ENCODE measurements at regions not wholly inside any gene's neighbourhood (a gene's known extent, or its start where the extent isn't known, plus 50 kb on each side); places are given as distances from the start of the nearest gene placed in this dataset.
A peak's percentile ranks its signal among the peaks of the same experiment; 100 is the strongest.

DNA sequence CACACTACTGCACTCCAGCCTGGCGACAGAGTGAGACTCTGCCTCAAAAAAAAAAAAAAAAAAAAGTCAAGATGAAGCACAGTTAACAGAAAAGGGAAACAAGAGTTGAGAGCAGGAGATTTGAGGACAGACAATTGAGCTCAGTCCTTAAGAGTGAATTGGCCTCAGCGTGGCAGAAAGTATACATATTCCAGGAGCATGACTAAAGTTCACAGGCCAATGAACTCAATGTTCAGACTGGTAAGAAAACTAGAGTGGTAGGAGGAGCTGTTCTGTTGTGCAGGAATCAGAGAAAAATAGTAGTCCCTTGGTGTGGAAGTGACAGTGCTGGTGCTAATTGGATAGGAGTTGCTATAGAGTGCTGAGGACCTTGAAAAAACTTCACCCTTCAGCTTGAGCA lies 60.0 kb downstream of the NRN1 start:
- Mint-ChIP-seq H3K36me3 (peaks cover 7 to 11% of the 10 kb centered on the region in 2 donors), H3K27ac (no peak overlapping the region), H3K9me3 (peaks cover 12 to 26% of the 10 kb centered on the region in 2 donors)
- DNase-seq (ENCODE audit: low spot score in 2 of 2) (no peak), ATAC-seq (no peak)

DNA sequence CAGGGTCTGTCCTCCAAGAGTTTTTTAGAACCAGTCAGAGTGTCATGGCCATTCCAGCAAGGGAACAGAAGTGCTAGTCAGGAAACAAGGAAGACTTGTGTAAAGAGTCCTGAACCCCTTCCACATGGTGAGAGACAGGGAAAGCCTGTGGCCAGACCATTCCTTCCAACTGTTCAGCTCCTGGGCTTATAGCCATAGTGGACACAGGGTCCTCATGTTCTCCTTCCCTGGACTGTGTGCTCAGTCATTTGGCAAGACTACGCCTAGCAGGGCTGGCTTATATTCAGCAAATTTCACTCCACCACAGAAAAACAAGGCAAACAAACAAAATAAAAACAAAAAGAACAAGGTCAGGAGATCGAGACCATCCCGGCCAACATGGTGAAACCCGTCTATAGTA lies 60.5 kb downstream of the NRN1 start:
- peaks cover 7 to 11% of the 10 kb centered on the region in 2 donors for H3K36me3 Mint-ChIP-seq
- H3K27ac Mint-ChIP-seq, result no peak overlapping the region
- ATAC-seq, result no peak
- DNase-seq (ENCODE audit: low spot score in 2 of 2), result no peak
- peaks cover 12 to 26% of the 10 kb centered on the region in 2 donors for H3K9me3 Mint-ChIP-seq

DNA sequence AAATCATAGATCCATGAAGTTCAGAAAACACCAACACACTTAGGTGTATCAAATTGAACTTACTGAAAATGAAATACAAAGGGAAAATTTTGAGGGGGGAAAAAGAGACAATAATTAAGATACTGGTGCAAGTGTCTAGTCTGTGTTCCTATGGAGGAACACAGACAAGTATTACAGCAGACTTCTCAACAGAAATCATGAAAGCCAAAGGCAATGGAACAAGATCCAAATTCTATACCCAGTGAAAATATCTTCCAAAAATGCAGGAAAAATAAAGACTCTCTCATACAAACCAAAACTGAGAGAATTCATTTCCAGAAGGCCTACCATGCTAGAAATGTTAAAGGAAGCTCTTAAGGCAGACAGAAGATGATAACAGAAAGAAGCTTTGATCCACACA lies 63.1 kb downstream of the NRN1 start:
- no peak overlapping the region for H3K27ac Mint-ChIP-seq
- peaks cover 12 to 26% of the 10 kb centered on the region in 2 donors for H3K9me3 Mint-ChIP-seq
- DNase-seq (ENCODE audit: low spot score in 2 of 2), result no peak
- H3K36me3 Mint-ChIP-seq, result peaks cover 7 to 11% of the 10 kb centered on the region in 2 donors
- ATAC-seq, result no peak

DNA sequence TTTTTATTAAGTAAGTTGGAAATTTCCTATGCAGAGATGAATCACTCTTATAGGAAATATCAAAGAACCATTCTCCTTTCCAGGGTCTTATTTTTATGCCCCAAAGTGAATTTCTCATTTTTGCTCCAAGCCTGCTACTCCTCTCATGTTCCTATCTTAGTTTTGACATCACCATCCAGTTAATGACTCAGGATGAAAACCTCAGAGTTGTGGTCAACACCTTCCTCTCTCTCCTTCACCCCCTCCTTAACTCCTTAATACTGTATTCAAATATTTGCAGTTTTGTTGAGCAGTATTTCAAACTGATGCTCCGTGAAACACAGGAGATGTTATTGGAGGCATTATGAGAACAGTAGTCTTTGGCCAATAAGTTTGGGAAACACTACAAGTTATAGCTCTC lies 64.1 kb downstream of the NRN1 start:
- DNase-seq (ENCODE audit: low spot score in 2 of 2) (no peak), ATAC-seq (no peak)
- Mint-ChIP-seq H3K36me3 (peaks cover 7 to 11% of the 10 kb centered on the region in 2 donors), H3K27ac (no peak overlapping the region), H3K9me3 (peaks cover 12 to 26% of the 10 kb centered on the region in 2 donors)

DNA sequence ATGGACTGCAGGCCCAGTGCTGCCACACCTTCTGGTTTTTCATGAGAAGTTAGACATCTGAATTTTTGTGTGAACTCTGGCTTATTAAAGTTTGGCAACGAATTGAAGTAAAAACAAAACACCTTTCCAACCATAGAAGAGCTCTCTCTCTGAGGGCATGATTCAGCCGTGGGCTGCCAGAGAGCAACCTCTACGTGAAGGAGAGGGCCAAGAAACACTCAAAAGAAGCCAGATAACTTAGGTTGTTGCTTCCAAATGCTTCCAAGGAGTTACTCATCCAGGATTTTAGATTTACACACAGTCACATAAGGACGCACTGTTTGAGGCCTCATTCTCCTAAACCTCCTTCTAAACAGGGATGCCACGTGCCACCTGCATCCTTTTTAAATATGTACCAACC lies 65.5 kb downstream of the NRN1 start:
- Mint-ChIP-seq H3K9me3 (peaks cover 12 to 25% of the 10 kb centered on the region in 2 donors), H3K36me3 (peaks cover 7 to 11% of the 10 kb centered on the region in 2 donors), H3K27ac (no peak overlapping the region)
- no peak for DNase-seq (ENCODE audit: low spot score in 2 of 2)
- ATAC-seq, result no peak

DNA sequence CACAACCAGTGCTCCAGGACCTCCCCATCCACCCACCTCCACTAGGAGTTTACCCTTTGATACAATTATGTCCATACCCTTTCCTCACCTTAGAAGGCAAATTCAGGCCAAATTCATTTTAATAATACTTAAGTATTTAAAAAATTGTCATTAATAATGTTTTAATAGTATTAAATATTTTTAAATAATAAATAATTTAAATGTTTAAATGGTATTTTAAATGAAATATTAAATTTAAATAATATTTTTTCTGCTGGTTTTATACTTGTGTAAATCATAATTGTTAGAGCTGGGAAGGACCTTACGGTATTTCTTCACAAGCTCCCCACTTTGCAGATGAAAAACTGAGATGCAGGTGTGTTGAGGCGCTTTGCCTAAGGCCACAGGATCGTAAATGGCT lies 67.8 kb downstream of the NRN1 start:
- Mint-ChIP-seq H3K36me3 (peaks cover 6 to 7% of the 10 kb centered on the region in 2 donors), H3K27ac (no peak overlapping the region), H3K9me3 (peaks cover 8 to 19% of the 10 kb centered on the region in 2 donors)
- ATAC-seq, result no peak
- no peak for DNase-seq (ENCODE audit: low spot score in 2 of 2)

DNA sequence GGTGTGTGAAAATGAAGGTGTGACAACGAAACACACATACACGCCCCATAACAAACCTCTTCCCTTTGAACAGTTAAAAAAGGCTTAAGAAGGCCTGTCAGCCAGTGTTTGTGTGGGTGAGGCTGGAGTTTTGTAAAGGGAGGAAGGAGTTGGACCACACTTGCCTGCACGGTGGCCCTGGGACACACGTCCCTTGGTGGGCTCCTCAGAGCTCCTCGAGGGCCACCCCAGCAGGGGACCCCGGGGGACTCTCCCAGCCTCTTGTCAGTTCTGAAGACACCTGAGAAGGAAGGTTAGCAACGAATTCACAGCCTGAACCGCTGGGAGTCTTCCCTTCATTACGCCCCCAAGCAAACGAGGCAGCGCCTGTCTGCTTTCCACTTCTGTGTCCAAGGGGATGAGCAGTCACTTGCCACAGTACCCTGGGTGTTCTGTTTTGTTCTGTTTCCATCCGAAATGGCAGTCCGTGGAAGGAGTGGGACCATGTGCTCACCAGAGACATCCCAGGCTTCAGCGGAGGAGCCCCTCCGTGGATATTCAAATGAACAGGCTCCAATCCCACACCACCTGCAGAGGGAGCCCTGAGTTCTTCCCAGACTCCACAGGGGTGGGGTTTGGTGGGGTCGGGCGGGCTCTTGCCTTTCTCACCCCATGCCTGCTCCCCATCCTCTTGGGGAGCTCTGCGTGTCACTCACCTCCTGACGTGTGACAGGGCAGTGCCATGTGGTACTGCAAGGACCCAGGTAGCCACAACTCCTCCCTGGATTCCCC lies 68.6 kb downstream of the NRN1 start:
- ATAC-seq (no peak), DNase-seq (ENCODE audit: low spot score in 2 of 2) (no peak)
- Mint-ChIP-seq H3K27ac (no peak overlapping the region), H3K36me3 (peaks cover under 1 to 3% of the 10 kb centered on the region in 2 donors), H3K9me3 (peaks cover 1 to 13% of the 10 kb centered on the region in 2 donors)

DNA sequence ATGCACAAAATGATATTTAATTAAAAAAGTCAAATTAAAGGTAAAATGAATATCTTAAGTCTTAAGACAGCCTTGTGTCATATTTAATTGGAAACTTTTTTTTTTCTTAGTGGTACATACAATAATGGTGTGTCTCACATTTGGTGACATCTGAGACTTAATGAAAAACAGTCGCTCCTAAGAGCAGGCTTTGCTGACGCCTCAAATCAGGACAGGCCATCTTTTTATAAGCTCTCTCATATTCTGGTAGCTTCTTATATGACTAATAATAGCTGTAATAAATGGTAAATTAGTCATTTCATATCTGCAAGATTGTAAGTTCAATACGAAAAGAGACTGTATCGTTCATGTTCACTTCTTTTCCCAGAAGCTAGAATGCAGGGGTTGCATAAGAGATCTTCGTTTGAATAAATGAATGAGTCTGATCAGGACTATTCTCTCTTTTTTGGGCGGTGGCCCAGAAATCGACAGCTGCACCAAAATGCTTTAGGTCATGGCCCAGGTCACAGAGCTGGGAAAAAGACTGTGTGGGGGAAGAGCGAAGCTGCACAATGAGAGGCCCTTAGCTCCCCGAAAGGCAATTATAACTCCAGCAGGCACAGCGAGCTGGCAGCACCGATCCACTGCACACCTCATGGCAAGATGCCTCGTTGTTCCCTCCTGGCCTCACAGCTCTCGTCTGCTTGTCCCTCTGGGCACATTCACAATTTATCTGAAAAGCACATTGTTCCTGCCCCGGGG lies 69.4 kb downstream of the NRN1 start:
- DNase-seq (ENCODE audit: low spot score in 2 of 2) (no peak), ATAC-seq (no peak)
- Mint-ChIP-seq H3K36me3 (peaks cover 0 to 6% of the 10 kb centered on the region in 2 donors), H3K27ac (no peak overlapping the region), H3K9me3 (peaks cover 0 to 6% of the 10 kb centered on the region in 2 donors)

DNA sequence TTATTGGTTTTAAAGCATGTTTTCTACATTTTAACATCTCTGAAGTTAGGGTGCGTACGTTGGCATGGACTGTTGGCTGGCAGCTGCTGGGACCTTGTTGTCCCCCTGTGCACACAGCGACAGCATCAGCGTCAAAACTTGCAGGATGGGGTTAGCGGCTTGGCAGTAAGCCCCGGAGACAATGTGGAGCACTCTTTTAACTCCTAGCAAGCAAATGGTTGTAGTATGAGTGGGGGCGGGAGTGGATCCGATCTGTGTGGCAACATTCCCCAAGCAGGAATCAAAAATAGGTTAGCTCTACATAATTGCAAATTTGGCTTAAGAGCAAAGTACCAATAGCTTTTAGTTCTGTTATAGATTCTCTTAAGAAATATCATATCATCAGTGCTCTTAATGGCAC lies 70.1 kb downstream of the NRN1 start:
- Mint-ChIP-seq H3K27ac (no peak overlapping the region), H3K36me3 (peaks cover 0 to 7% of the 10 kb centered on the region in 2 donors), H3K9me3 (no peaks in the 10 kb centered on the region)
- DNase-seq (ENCODE audit: low spot score in 2 of 2) (no peak), ATAC-seq (no peak)

DNA sequence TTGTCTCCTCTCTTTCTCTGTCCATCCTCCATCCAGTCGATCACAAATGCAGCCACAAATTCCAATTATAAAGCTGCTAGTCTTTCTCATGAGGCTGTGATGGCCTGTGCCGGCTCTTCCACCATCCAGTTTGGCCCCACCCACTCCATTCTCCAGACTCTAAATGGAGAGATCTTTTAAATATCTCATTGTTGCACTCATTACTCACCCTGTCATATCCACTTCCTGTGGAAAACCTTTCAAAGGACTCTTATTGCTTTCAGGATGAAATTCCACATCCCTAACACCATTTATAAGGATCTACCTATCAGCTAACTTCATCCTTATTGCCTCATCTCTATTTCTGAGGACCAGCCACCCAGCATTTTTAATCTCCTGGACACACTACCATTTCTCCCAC lies 70.6 kb downstream of the NRN1 start:
- no peaks in the 10 kb centered on the region for H3K9me3 Mint-ChIP-seq
- H3K27ac Mint-ChIP-seq, result no peak overlapping the region
- peaks cover 0 to 7% of the 10 kb centered on the region in 2 donors for H3K36me3 Mint-ChIP-seq
- no peak for ATAC-seq
- no peak for DNase-seq (ENCODE audit: low spot score in 2 of 2)

DNA sequence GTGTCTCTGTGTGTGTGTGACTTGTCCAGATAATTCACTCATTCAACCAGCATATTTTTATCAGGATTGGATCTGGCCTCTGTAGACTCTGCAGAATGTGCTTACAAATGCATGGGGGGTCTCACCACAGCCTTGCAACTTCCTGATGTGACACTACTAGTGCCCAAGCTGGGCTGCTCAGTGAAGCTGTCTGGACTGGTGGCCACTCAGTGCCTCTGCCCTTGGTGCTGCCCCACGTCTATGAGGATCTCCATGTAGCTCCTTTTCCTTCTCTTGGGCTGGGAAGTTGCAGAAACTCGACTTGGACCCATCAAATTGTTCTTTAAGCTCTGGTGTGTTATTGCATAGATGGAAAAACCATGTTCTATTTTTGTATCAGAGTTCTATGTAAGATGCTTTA lies 75.8 kb downstream of the NRN1 start:
- Mint-ChIP-seq H3K36me3 (peaks cover 6 to 11% of the 10 kb centered on the region in 2 donors), H3K9me3 (no peaks in the 10 kb centered on the region), H3K27ac (no peak overlapping the region)
- DNase-seq (ENCODE audit: low spot score in 2 of 2) (no peak), ATAC-seq (no peak)

DNA sequence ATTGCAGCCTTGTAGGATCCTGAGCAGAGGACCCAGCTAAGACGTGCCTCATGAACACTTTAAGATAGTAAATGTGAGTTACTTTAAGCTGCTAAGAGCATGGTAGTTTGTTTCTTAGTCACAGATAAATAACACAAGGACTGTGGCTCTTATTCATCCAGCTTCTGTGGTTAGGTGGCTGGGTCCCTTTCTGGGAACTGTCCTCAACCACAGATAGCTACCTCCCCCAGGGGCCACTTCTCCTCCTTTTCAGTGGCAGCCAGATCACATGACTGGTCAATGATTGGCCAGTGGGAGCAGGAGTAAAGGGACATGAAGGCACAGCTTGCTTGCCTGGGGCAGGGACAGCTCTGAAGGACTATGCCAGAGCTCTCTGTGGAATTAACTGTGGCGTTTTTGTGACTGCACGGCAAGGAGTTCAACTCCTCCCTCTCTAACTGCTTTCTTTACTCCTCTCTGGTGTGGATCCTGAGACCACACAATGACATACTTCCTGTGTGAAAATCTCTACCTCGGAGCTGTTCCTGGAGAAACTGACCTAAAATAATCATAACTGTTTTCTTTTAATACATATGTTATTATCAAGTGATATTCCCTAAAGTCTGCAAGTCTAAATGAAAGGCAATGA lies 76.5 kb downstream of the NRN1 start:
- DNase-seq (ENCODE audit: low spot score in 2 of 2) (no peak), ATAC-seq (peak in 1 of 2 donors; percentile 28)
- Mint-ChIP-seq H3K9me3 (peaks cover 2 to 4% of the 10 kb centered on the region in 2 donors), H3K27ac (no peak overlapping the region), H3K36me3 (peaks cover 6 to 13% of the 10 kb centered on the region in 2 donors)

DNA sequence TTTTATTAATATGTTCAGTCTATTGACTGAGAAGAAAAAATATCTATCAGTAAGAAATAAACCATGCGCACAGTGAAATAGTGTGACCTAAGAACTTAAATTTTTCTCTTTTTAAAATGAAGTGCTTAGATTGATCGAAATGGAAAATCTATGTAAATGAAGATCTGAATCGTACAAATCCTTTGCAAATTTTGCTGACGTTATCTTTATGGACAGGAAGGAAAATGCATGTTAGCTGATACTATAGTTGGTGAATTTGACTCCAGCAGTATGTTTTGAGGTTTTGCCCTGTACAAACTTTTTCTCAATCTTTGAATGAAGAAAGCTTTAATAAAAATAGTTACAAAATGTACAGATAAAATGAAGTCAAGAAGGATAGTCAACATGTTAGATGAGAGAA lies 82.9 kb downstream of the NRN1 start:
- DNase-seq (ENCODE audit: low spot score in 2 of 2), result no peak
- H3K36me3 Mint-ChIP-seq, result peaks cover 6 to 12% of the 10 kb centered on the region in 2 donors
- H3K9me3 Mint-ChIP-seq, result peaks cover 6 to 11% of the 10 kb centered on the region in 2 donors
- ATAC-seq, result no peak
- H3K27ac Mint-ChIP-seq, result no peak overlapping the region

DNA sequence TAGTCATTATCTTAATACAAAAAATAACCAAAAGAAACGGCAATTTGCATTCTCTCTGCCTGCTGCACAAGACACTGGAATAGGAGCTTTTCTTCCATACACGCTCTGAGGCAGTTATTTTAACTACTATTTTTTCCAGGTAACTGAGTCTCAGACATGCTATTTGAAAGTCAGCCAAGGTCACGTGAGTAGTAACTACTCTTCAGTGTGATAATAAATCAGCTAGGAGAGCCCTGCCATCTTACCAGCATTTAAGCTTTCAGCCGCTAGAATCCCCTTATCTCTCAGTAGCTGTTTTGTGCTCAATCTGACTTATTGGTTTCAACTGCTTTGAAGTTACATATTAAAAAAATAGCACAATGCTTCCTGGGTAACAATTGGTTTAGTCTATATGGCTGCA lies 84.5 kb downstream of the NRN1 start:
- Mint-ChIP-seq H3K36me3 (peaks cover 6 to 12% of the 10 kb centered on the region in 2 donors), H3K9me3 (peaks cover 6 to 11% of the 10 kb centered on the region in 2 donors)
- no peak for ATAC-seq

DNA sequence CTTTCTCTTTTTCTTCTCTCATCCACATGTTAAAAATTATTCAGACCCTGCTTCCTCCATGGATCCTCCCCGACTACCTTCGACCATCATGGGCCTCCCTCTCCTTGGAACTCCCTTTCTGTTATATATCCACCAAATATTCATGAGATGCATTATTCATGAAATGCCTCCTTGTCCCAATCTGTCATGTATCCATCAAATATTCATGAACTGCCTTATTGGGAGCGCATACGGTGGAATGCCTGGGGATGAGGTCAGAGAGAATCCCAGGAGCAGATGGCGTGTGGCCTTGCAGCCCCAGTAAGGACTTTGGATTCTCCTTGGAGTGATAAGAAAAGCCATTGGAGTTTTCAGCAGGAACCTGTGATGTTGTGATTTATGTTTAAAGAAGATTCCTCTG lies 97.0 kb downstream of the NRN1 start:
- Mint-ChIP-seq H3K36me3 (peaks cover 1 to 3% of the 10 kb centered on the region in 2 donors), H3K9me3 (peaks cover 0 to 2% of the 10 kb centered on the region in 2 donors), H3K27ac (no peak overlapping the region)
- DNase-seq (ENCODE audit: low spot score in 2 of 2) (no peak), ATAC-seq (no peak)

More for the DNA sequence above, 84.5 kb downstream of the NRN1 start:
- no peak for DNase-seq (ENCODE audit: low spot score in 2 of 2)
- no peak overlapping the region for H3K27ac Mint-ChIP-seq

DNA sequence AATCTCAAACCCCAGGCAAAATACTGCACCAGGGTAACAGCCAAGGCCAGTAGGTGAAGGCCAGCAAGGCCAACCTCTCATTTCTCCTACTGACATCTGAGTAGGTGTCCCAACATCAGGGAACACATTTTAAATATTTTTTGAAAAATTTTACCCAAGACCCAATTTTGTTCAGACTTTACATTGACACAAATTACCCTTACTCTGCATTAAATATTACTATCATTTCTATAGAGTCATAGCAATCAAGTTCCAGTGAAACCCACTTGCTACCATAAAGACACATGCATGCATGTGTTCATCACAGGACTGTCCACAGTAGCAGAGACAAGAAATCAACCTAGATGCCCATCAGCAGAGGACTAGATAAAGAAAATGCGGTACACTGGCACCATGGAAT lies 99.9 kb downstream of the NRN1 start:
- no peaks in the 10 kb centered on the region for H3K9me3 Mint-ChIP-seq
- H3K36me3 Mint-ChIP-seq, result no peaks in the 10 kb centered on the region
- DNase-seq (ENCODE audit: low spot score in 2 of 2) (no peak), ATAC-seq (no peak)
- H3K27ac Mint-ChIP-seq, result no peak overlapping the region

DNA sequence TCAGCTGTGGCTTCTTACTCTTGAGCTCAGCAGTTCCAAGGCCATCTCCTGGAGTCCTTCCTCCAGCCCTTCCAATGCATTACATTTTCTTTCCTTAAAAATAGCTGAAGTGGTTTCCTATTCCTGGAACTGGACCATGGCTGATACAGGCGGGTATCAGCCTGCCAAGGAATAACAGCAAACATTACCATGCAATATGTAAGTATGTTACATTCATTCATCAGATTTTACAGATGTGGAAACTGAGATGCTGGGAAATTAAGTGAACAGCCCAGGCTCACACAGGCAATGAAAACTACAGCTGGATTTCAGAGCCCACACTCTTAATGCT lies 100.4 kb downstream of the NRN1 start:
- peak overlapping the region in 1 of 2 donors; percentile 24 for H3K27ac Mint-ChIP-seq
- no peak for DNase-seq (ENCODE audit: low spot score in 2 of 2)
- H3K36me3 Mint-ChIP-seq, result no peaks in the 10 kb centered on the region
- ATAC-seq, result no peak
- no peaks in the 10 kb centered on the region for H3K9me3 Mint-ChIP-seq
